K562 (cell line): ENCODE measurements at regions not wholly inside any gene's neighbourhood (a gene's known extent, or its start where the extent isn't known, plus 50 kb on each side); places are given as distances from the start of the nearest gene placed in this dataset.
A peak's percentile ranks its signal among the peaks of the same experiment; 100 is the strongest.

ENCODE experiments used
- ARID1B ChIP-seq: fragments of 450-650 bp; IDR thresholded peaks from 2 replicates; pipeline ENCODE4 v1.6.1; 2016; ENCODE audit warnings: antibody characterized with exemption, mild to moderate bottlenecking, inconsistent platforms
- ARID3B ChIP-seq: fragments of 250-450 bp; sonication (Bioruptor Pico); IDR thresholded peaks from 2 replicates; pipeline ENCODE4 v1.4.0; 2020; ENCODE audit warnings: borderline replicate concordance
- ATF2 ChIP-seq: sonication (generic); formaldehyde crosslinking; IDR thresholded peaks from 2 replicates; pipeline ENCODE4 v1.8.1; 2022; ENCODE audit warnings: missing genetic modification reagents
- CBFB ChIP-seq: sonication (generic); formaldehyde crosslinking; IDR thresholded peaks from 2 replicates; pipeline ENCODE4 v1.4.0; 2020; ENCODE audit warnings: mild to moderate bottlenecking, missing genetic modification reagents
- CTBP1 ChIP-seq: fragments of 450-650 bp; IDR thresholded peaks from 2 replicates; pipeline ENCODE4 v1.6.1; 2016; ENCODE audit warnings: borderline replicate concordance
- E2F4 ChIP-seq: sonication (generic); formaldehyde crosslinking; IDR thresholded peaks from 2 replicates; pipeline ENCODE4 v1.8.0; 2022; ENCODE audit warnings: mild to moderate bottlenecking, low read depth, missing genetic modification reagents
- GATAD2B ChIP-seq: fragments of 450-650 bp; IDR thresholded peaks from 2 replicates; pipeline ENCODE4 v1.6.1; 2017; ENCODE audit warnings: mild to moderate bottlenecking, borderline replicate concordance
- HDAC8 ChIP-seq: fragments of 450-650 bp; IDR thresholded peaks from 2 replicates; pipeline ENCODE4 v1.6.1; 2016; ENCODE audit warnings: mild to moderate bottlenecking, missing genetic modification characterization, moderate library complexity, missing compliant biosample characterization
- HES1 ChIP-seq: fragments of 450-650 bp; IDR thresholded peaks from 2 replicates; pipeline ENCODE4 v1.6.1; 2016; ENCODE audit warnings: low read depth, mild to moderate bottlenecking, moderate library complexity
- MAX ChIP-seq: sonication (generic); formaldehyde crosslinking; IDR thresholded peaks from 2 replicates; pipeline ENCODE4 v1.9.0; 2022; ENCODE audit warnings: mild to moderate bottlenecking, missing genetic modification reagents
- NCOA2 ChIP-seq, 2 experiments: fragments of 450-650 bp; IDR thresholded peaks; 2 replicates each; pipeline ENCODE4 v1.6.1; 2018; ENCODE audit warnings: mild to moderate bottlenecking in 2 of 2, moderate library complexity in 1 of 2; ENCODE audit not compliant: partially characterized antibody in 2 of 2
- NFATC3 ChIP-seq: fragments of 450-650 bp; IDR thresholded peaks from 2 replicates; pipeline ENCODE4 v1.6.1; 2017; ENCODE audit warnings: mild to moderate bottlenecking
- PHF20 ChIP-seq: fragments of 450-650 bp; IDR thresholded peaks from 2 replicates; pipeline ENCODE4 v1.6.1; 2018; ENCODE audit not compliant: partially characterized antibody
- TAF9B ChIP-seq: fragments of 450-650 bp; IDR thresholded peaks from 2 replicates; pipeline ENCODE4 v1.6.1; 2018; ENCODE audit warnings: mild to moderate bottlenecking; ENCODE audit not compliant: partially characterized antibody
- TEAD4 ChIP-seq, 2 experiments: sonication (generic) in 1 of 2; formaldehyde crosslinking in 1 of 2; IDR thresholded peaks; 2 replicates each; pipeline versions ENCODE4 v1.6.1 to v1.8.0; 2012 to 2022; ENCODE audit warnings: borderline replicate concordance in 1 of 2, inconsistent platforms in 1 of 2, low read length in 1 of 2, mild to moderate bottlenecking in 1 of 2, missing genetic modification reagents in 1 of 2
- WHSC1 ChIP-seq: IDR thresholded peaks from one replicate; pipeline ENCODE4 v1.6.1; 2012; ENCODE audit warnings: low read length, control low read depth, inconsistent platforms
- ZNF274 ChIP-seq: IDR thresholded peaks from 2 replicates; pipeline ENCODE4 v1.6.1; 2011; ENCODE audit warnings: low read depth, mild to moderate bottlenecking, low read length, moderate library complexity, borderline replicate concordance
- ZNF311 ChIP-seq: fragments of 250-450 bp; sonication (Bioruptor Pico); IDR thresholded peaks from 2 replicates; pipeline ENCODE4 v1.4.0; 2020; ENCODE audit warnings: mild to moderate bottlenecking, moderate library complexity
- ZNF408 ChIP-seq: fragments of 250-450 bp; sonication (Bioruptor Pico); IDR thresholded peaks from 2 replicates; pipeline ENCODE4 v1.4.0; 2020; ENCODE audit warnings: low read depth, mild to moderate bottlenecking, moderate library complexity
- ZNF436 ChIP-seq: fragments of 250-450, 450-650 bp; sonication (Bioruptor Pico); formaldehyde crosslinking; IDR thresholded peaks from 2 replicates; pipeline ENCODE4 v1.7.0; 2020; ENCODE audit warnings: mild to moderate bottlenecking
- ZNF512 ChIP-seq: IDR thresholded peaks from 2 replicates; pipeline ENCODE4 v1.6.1; 2016; ENCODE audit warnings: missing genetic modification characterization, missing compliant biosample characterization
- ZNF586 ChIP-seq: fragments of 450-650 bp; formaldehyde crosslinking; conservative IDR thresholded peaks from 2 replicates; pipeline ENCODE4 v1.4.0; 2020; ENCODE audit warnings: mild to moderate bottlenecking, moderate library complexity
- ZNF785 ChIP-seq: fragments of 250-450 bp; sonication (Bioruptor Pico); IDR thresholded peaks from 2 replicates; pipeline ENCODE4 v1.4.0; 2020; ENCODE audit warnings: mild to moderate bottlenecking

- TF ChIP-seq PHF20 (no peak), HDAC8 (tag) (peak; percentile 90), NCOA2 (IDR thresholded peaks at IDR 0.05; ENCODE audit: partially characterized antibody in 2 of 2) (no peak), ZNF586 (CRISPR knock-in tag) (0 out of 2 replicates have a peak, but pooled peaks have one; percentile 61), GATAD2B (no peak), ZNF311 (peak; percentile 93), TEAD4 (IDR thresholded peaks at IDR 0.05; ENCODE audit: low read length) (peak; percentile 49; the same call in 1 of the 2 replicates), TEAD4 (CRISPR knock-in tag; IDR thresholded peaks at IDR 0.05; ENCODE audit: borderline replicate concordance) (no peak), HES1 (no peak), E2F4 (CRISPR knock-in tag) (no peak), CBFB (no peak), ZNF512 (tag) (no peak), ZNF408 (no peak), ZNF274 (no peak), MAX (no peak), ARID3B (CRISPR knock-in tag) (no peak), ZNF785 (CRISPR knock-in tag) (0 out of 2 replicates have a peak, but pooled peaks have one; percentile 48), ZNF436 (CRISPR knock-in tag) (no peak), WHSC1 (no peak), NFATC3 (no peak; the same call in 1 of the 2 replicates), ARID1B (peak; percentile 21; the same call in 1 of the 2 replicates), TAF9B (no peak), ATF2 (CRISPR knock-in tag) (no peak), CTBP1 (no peak)
Observed at GRCh38 chr6:146915671-146916127, 288.5 kb upstream of the STXBP5 start (continued).
